ENCODE measurements at regions not wholly inside any gene's neighbourhood (a gene's known extent, or its start where the extent isn't known, plus 50 kb on each side); places are given as distances from the start of the nearest gene placed in this dataset.

DNA sequence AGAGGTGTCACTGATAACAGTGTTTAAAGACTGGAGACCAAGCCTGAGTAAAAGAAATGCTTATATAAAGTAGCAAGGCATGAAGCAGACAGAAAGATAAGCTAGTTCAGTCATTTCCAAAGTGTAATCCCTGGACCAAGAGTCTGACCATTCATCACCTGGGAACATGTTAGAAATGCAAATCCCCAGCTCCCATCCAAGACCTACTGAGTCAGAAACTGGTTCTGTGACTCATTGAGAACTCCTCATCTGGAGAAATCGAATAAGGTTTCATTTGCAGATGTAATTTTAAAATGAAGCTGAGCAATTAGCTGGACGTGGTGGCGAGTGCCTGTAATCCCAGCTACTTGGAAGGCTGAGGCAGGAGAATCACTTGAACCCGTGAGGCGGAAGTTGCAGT is 473.9 kb upstream of the UBE2E2 start:
- ChIA-PET POLR2A (no interaction called here), CTCF (no interaction called here)
- TF ChIP-seq, protein P1, sequence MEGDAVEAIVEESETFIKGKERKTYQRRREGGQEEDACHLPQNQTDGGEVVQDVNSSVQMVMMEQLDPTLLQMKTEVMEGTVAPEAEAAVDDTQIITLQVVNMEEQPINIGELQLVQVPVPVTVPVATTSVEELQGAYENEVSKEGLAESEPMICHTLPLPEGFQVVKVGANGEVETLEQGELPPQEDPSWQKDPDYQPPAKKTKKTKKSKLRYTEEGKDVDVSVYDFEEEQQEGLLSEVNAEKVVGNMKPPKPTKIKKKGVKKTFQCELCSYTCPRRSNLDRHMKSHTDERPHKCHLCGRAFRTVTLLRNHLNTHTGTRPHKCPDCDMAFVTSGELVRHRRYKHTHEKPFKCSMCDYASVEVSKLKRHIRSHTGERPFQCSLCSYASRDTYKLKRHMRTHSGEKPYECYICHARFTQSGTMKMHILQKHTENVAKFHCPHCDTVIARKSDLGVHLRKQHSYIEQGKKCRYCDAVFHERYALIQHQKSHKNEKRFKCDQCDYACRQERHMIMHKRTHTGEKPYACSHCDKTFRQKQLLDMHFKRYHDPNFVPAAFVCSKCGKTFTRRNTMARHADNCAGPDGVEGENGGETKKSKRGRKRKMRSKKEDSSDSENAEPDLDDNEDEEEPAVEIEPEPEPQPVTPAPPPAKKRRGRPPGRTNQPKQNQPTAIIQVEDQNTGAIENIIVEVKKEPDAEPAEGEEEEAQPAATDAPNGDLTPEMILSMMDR (IDR thresholded peaks at IDR 0.05; ENCODE audit: insufficient read depth, low read depth, low read length) = no peak
- Histone ChIP-seq H3K36me3 (ENCODE audit: control insufficient read depth, insufficient read depth, low read length) (no peaks in the 10 kb centered on the region), H3K27me3 (ENCODE audit: control insufficient read depth, insufficient read depth, low read length) (no peaks in the 10 kb centered on the region), H3K4me3 (ENCODE audit: low read depth, low read length) (no peak overlapping the region)
- no peak for DNase-seq (ENCODE audit: low read depth)

DNA sequence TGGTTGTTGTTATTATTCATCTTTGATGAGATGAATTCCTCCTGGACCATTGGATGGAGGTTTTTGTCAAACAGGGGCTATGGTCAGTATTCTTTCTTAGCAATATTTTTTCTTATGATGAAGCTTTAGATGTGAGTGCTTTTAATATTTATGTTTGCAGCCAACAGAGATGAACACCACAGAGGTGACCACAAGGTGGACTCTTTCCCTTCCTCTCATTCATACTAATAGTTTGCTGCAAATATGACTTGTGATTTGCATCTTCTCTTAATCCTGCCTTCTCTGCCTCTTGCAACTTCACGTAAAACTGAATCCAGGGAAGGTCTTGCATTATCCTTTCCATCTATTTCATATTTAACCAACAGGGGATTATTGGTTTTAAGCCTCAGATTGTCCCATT is 473.1 kb upstream of the UBE2E2 start:
- TF ChIP-seq, protein P1 (IDR thresholded peaks at IDR 0.05; ENCODE audit: insufficient read depth, low read depth, low read length) = no peak
- no peak for DNase-seq (ENCODE audit: low read depth)
- Histone ChIP-seq H3K27me3 (ENCODE audit: control insufficient read depth, insufficient read depth, low read length) (no peaks in the 10 kb centered on the region), H3K36me3 (ENCODE audit: control insufficient read depth, insufficient read depth, low read length) (no peaks in the 10 kb centered on the region), H3K4me3 (ENCODE audit: low read depth, low read length) (no peak overlapping the region)
- POLR2A ChIA-PET = no interaction called here
- CTCF ChIA-PET = no interaction called here

DNA sequence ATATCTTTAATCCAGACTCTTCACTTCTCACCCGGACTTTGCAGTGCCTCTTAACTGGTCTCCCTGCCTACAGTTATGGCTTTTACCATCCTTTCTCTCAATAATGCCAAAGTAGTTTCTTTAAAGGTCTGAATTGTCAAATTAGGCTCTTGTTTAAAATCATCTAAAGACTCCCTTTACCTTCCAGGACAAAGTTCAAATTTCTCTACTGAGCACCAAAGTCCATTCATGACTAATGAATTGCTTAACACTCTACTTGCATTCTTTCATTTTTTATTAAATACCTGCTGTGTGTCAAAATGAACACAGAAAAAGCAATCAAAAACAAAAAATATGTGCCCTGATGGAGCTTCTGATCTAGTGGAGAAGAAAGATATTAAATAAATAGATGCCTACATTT is 472.4 kb upstream of the UBE2E2 start:
- Histone ChIP-seq H3K4me3 (ENCODE audit: low read depth, low read length) (no peak overlapping the region), H3K27me3 (ENCODE audit: control insufficient read depth, insufficient read depth, low read length) (no peaks in the 10 kb centered on the region), H3K36me3 (ENCODE audit: control insufficient read depth, insufficient read depth, low read length) (no peaks in the 10 kb centered on the region)
- TF ChIP-seq, protein P1 (IDR thresholded peaks at IDR 0.05; ENCODE audit: insufficient read depth, low read depth, low read length) = no peak
- ChIA-PET CTCF (no interaction called here), POLR2A (no interaction called here)
- no peak for DNase-seq (ENCODE audit: low read depth)

DNA sequence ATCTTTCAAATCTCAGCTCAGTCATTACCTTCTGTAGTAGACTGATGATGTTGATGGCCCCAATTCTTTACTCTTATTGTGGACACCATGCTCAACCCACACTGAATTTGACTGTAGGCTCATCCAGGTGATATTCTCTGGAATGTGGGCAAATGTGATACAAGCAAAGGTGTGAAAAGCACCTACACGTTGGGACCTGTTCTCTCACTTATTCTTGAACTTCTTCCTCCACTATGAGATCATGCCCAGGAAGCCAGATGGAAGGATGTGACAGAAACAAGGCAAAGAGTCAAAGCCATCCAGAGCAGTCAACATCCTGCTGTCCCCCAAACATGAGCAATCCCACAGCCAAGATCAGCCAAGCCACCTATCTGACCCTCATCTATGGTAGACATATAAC is 471.2 kb upstream of the UBE2E2 start:
- Histone ChIP-seq H3K27me3 (ENCODE audit: control insufficient read depth, insufficient read depth, low read length) (no peaks in the 10 kb centered on the region), H3K36me3 (ENCODE audit: control insufficient read depth, insufficient read depth, low read length) (no peaks in the 10 kb centered on the region), H3K4me3 (ENCODE audit: low read depth, low read length) (no peak overlapping the region)
- ChIA-PET CTCF (no interaction called here), POLR2A (no interaction called here)
- DNase-seq (ENCODE audit: low read depth) = no peak
- TF ChIP-seq, protein P1 (IDR thresholded peaks at IDR 0.05; ENCODE audit: insufficient read depth, low read depth, low read length) = no peak

DNA sequence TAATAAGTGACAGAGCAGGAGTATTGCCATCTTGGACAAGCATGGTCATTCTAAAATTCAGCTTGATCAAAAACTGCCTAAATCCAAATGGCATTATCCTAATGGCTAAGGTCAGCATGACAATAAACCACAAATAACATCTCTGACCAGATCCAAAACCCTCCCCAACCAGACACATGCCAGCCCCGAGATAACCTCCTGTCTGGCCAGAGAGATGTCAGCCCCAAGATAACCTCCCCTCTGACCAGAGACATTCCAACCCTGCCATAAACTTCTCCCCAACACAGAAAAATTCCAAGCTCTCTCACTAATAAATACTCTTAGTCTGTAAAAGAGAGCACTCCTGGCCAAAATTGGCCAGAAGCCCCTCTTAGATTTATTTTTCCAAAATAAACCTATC is 470.5 kb upstream of the UBE2E2 start:
- Histone ChIP-seq H3K36me3 (ENCODE audit: control insufficient read depth, insufficient read depth, low read length) (no peaks in the 10 kb centered on the region), H3K4me3 (ENCODE audit: low read depth, low read length) (no peak overlapping the region), H3K27me3 (ENCODE audit: control insufficient read depth, insufficient read depth, low read length) (no peaks in the 10 kb centered on the region)
- ChIA-PET CTCF (no interaction called here), POLR2A (no interaction called here)
- DNase-seq (ENCODE audit: low read depth) = no peak
- TF ChIP-seq, protein P1 (IDR thresholded peaks at IDR 0.05; ENCODE audit: insufficient read depth, low read depth, low read length) = no peak

Data from BJ (cell line).